ENCODE measurements at regions not wholly inside any gene's neighbourhood (a gene's known extent, or its start where the extent isn't known, plus 50 kb on each side); places are given as distances from the start of the nearest gene placed in this dataset.
"Not testable (repeated sequence)": the region's sequence is repeated elsewhere in the genome, so short reads cannot be mapped to it uniquely, and the experiment has no call there.

GRCh38 chr1:232334811-232335210, 295.1 kb downstream of the SIPA1L2 start:
- Mint-ChIP-seq H3K4me3 (peak overlapping the region in 9 of 10 donors; percentile 2 to 74 (median 61)), H3K4me1 (peaks cover 10 to 30% (median 25%) of the 10 kb centered on the region in 7 donors), H3K9me3 (peaks cover 0 to 11% (median 3%) of the 10 kb centered on the region in 11 donors), H3K36me3 (peaks cover 0 to 4% (median 0%) of the 10 kb centered on the region in 5 donors), H3K27me3 (peaks cover 10 to 42% (median 23%) of the 10 kb centered on the region in 5 donors), H3K27ac (peak overlapping the region in 5 of 9 donors; percentile 63 to 90 (median 80))
- Histone ChIP-seq H3K27me3 (ENCODE audit: control insufficient read depth in 2 of 2, insufficient read depth in 2 of 2, low read length in 2 of 2) (no peaks in the 10 kb centered on the region), H3K9me3 (ENCODE audit: control insufficient read depth in 2 of 3, low read length in 3 of 3) (no peaks in the 10 kb centered on the region), H3K4me1 (ENCODE audit: control insufficient read depth in 2 of 2, insufficient read depth in 2 of 2, low read length in 2 of 2) (peaks cover 6 to 23% of the 10 kb centered on the region in 2 donors), H3K36me3 (ENCODE audit: control insufficient read depth in 2 of 3, insufficient read depth in 3 of 3, low read length in 3 of 3) (no peaks in the 10 kb centered on the region), H3K27ac (ENCODE audit: low read depth, low read length) (no peak overlapping the region), H3K4me3 (ENCODE audit: low read length) (no peak overlapping the region)
- intact Hi-C loops (cut with micrococcal nuclease) = no loop called here
- DNase-seq (peak in 1 of 9 donors; percentile 7), ATAC-seq (no peak)
- ChIA-PET POLR2A (interaction anchor here (0.6 kb wide), 1 partner anchor 315 kb away, joined by 5 read pairs; no protein-coding TSS in a partner anchor), CTCF (interaction anchor here (0.7 kb wide), 1 partner anchor 779 kb away, joined by 3 read pairs; no protein-coding TSS in a partner anchor)

DNA sequence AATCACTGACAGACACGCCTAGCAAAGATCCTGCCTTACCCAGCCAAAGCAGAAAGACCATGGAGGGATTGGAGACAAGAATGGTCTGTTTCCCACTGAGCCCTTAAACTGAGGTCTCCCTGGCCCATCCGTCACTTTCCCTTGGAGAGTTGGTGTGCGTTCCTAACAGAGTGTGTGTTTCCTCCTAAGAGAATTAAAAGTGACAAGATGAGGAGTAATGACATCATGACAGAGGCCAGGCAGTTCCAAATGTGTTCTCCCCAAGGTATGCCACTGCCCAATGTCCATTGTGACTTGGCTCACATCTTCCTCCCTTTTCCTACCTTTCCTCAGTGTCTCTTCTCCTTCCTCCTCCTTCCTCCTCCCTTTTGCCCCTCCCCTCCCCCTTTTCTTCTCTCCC, 295.7 kb downstream of the SIPA1L2 start:
- Histone ChIP-seq H3K36me3 (ENCODE audit: control insufficient read depth in 2 of 3, insufficient read depth in 3 of 3, low read length in 3 of 3) (no peaks in the 10 kb centered on the region), H3K9me3 (ENCODE audit: control insufficient read depth in 2 of 3, low read length in 3 of 3) (no peaks in the 10 kb centered on the region), H3K4me1 (ENCODE audit: control insufficient read depth in 2 of 2, insufficient read depth in 2 of 2, low read length in 2 of 2) (peaks cover 6 to 23% of the 10 kb centered on the region in 2 donors), H3K27ac (ENCODE audit: low read depth, low read length) (no peak overlapping the region), H3K27me3 (ENCODE audit: control insufficient read depth in 2 of 2, insufficient read depth in 2 of 2, low read length in 2 of 2) (no peaks in the 10 kb centered on the region), H3K4me3 (ENCODE audit: low read length) (no peak overlapping the region)
- ATAC-seq (no peak), DNase-seq (no peak)
- Mint-ChIP-seq H3K9me3 (peaks cover 0 to 11% (median 3%) of the 10 kb centered on the region in 11 donors), H3K27me3 (peaks cover 9 to 42% (median 27%) of the 10 kb centered on the region in 5 donors), H3K4me1 (peaks cover 10 to 30% (median 25%) of the 10 kb centered on the region in 7 donors), H3K4me3 (peak overlapping the region in 2 of 10 donors; percentile 46 to 62), H3K27ac (peak overlapping the region in 1 of 9 donors; percentile 26), H3K36me3 (peaks cover 0 to 4% (median 0%) of the 10 kb centered on the region in 5 donors)
- intact Hi-C loops (cut with micrococcal nuclease) = no loop called here
- CTCF ChIA-PET = no interaction called here
- POLR2A ChIA-PET = no interaction called here

DNA sequence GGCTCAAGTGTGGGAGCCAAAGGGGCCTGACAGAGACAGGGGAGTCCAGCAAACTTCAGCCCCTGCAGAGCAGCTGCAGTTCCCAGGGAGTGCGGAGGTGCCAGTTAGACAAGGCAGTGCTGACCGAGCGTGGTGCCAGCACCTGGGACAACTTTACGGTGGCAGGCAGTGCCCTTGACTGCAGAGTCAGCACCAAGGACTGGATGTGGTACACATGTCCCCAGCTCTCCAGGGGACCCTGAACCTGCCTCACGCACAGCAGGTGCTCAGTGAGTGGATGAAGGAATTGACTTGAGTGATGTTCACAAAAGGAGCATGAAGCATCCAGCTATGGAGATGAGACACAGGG, 296.5 kb downstream of the SIPA1L2 start:
- Histone ChIP-seq H3K36me3 (ENCODE audit: control insufficient read depth in 2 of 3, insufficient read depth in 3 of 3, low read length in 3 of 3) (no peaks in the 10 kb centered on the region), H3K27me3 (ENCODE audit: control insufficient read depth in 2 of 2, insufficient read depth in 2 of 2, low read length in 2 of 2) (no peaks in the 10 kb centered on the region), H3K4me3 (ENCODE audit: low read length) (no peak overlapping the region), H3K4me1 (ENCODE audit: control insufficient read depth in 2 of 2, insufficient read depth in 2 of 2, low read length in 2 of 2) (peaks cover 6 to 23% of the 10 kb centered on the region in 2 donors), H3K9me3 (ENCODE audit: control insufficient read depth in 2 of 3, low read length in 3 of 3) (no peaks in the 10 kb centered on the region), H3K27ac (ENCODE audit: low read depth, low read length) (no peak overlapping the region)
- Mint-ChIP-seq H3K27ac (no peak overlapping the region), H3K27me3 (peaks cover 7 to 40% (median 24%) of the 10 kb centered on the region in 5 donors), H3K4me1 (peaks cover 10 to 30% (median 25%) of the 10 kb centered on the region in 7 donors), H3K9me3 (peaks cover 0 to 11% (median 3%) of the 10 kb centered on the region in 11 donors), H3K36me3 (peaks cover 0 to 4% (median 0%) of the 10 kb centered on the region in 5 donors), H3K4me3 (no peak overlapping the region)
- ChIA-PET CTCF (interaction anchor here (0.6 kb wide), 1 partner anchor 566 kb away, joined by 5 read pairs; no protein-coding TSS in a partner anchor), POLR2A (no interaction called here)
- intact Hi-C loops (cut with micrococcal nuclease) = no loop called here
- no peak for DNase-seq
- ATAC-seq = no peak

GRCh38 chr1:232332710-232333418, 297.1 kb downstream of the SIPA1L2 start:
- H3K4me1 Mint-ChIP-seq = peaks cover 10 to 30% (median 25%) of the 10 kb centered on the region in 7 donors

GRCh38 chr1:232329103-232329813, 300.7 kb downstream of the SIPA1L2 start:
- Mint-ChIP-seq H3K9me3 (peaks cover 0 to 9% (median 0%) of the 10 kb centered on the region in 11 donors), H3K4me1 (peaks cover 0 to 8% (median 7%) of the 10 kb centered on the region in 7 donors), H3K27ac (no peak overlapping the region), H3K4me3 (no peak overlapping the region), H3K36me3 (peaks cover 0 to 4% (median 0%) of the 10 kb centered on the region in 5 donors), H3K27me3 (peaks cover 0 to 13% (median 10%) of the 10 kb centered on the region in 5 donors)
- ATAC-seq (no peak), DNase-seq (no peak)
- Histone ChIP-seq H3K9me3 (ENCODE audit: control insufficient read depth in 2 of 3, low read length in 3 of 3) (no peaks in the 10 kb centered on the region), H3K27ac (ENCODE audit: low read depth, low read length) (no peak overlapping the region), H3K27me3 (ENCODE audit: control insufficient read depth in 2 of 2, insufficient read depth in 2 of 2, low read length in 2 of 2) (no peaks in the 10 kb centered on the region), H3K4me3 (ENCODE audit: low read length) (no peak overlapping the region), H3K36me3 (ENCODE audit: control insufficient read depth in 2 of 3, insufficient read depth in 3 of 3, low read length in 3 of 3) (no peaks in the 10 kb centered on the region), H3K4me1 (ENCODE audit: control insufficient read depth in 2 of 2, insufficient read depth in 2 of 2, low read length in 2 of 2) (peaks cover 0 to 4% of the 10 kb centered on the region in 2 donors)
- ChIA-PET CTCF (no interaction called here), POLR2A (no interaction called here)
- intact Hi-C loops (cut with micrococcal nuclease) = loop anchor here in 1 of 2 donors (10.0 kb wide), 1 partner anchor 464 kb away; no protein-coding TSS in a partner anchor

More at GRCh38 chr1:232332710-232333418, 297.1 kb downstream of the SIPA1L2 start:
- H3K9me3 ChIP-seq (ENCODE audit: control insufficient read depth in 2 of 3, low read length in 3 of 3); H3K36me3 ChIP-seq (ENCODE audit: control insufficient read depth in 2 of 3, insufficient read depth in 3 of 3, low read length in 3 of 3); H3K4me3 Mint-ChIP-seq; H3K36me3 Mint-ChIP-seq; H3K4me3 ChIP-seq (ENCODE audit: low read length); ATAC-seq; POLR2A ChIA-PET; H3K27ac ChIP-seq (ENCODE audit: low read depth, low read length); H3K27ac Mint-ChIP-seq; intact Hi-C loops (cut with micrococcal nuclease); DNase-seq; H3K27me3 ChIP-seq (ENCODE audit: control insufficient read depth in 2 of 2, insufficient read depth in 2 of 2, low read length in 2 of 2): not testable (repeated sequence)
- CTCF ChIA-PET = interaction anchor here (0.6 kb wide), 1 partner anchor 566 kb away, joined by 5 read pairs; no protein-coding TSS in a partner anchor
- peaks cover 6 to 23% of the 10 kb centered on the region in 2 donors for H3K4me1 ChIP-seq (ENCODE audit: control insufficient read depth in 2 of 2, insufficient read depth in 2 of 2, low read length in 2 of 2)
- Mint-ChIP-seq H3K27me3 (peaks cover 7 to 35% (median 20%) of the 10 kb centered on the region in 5 donors), H3K9me3 (peaks cover 0 to 11% (median 3%) of the 10 kb centered on the region in 11 donors)

DNA sequence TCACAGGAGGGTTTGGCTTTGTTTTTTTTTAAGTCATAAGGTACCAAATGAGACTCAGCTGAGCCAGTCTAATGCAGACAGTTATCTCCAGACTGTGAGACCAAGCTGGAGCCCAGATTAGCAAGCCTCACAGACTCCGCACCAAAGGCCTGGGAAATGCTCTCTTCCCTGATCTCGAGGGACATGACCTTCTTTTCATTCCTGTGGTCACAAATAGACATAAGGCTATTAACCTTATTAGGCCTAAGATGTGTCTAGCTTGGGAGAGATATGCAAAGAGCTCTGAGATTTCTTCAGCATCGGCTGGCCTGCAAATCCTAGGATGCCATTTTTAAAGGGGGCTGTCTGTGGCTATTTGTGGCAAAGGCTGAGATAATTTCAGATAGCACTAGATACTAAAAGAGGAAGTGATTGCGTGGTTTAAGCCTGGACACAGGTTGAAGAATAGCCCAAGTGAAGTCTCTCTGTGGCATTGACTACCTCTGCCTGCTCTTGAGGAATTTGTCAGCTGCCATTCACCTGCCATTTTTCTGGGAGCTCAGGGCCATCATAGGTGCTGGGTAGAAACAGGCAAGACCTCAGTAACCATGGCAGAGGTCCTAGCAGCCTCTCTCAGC, 301.3 kb downstream of the SIPA1L2 start:
- H3K27ac Mint-ChIP-seq = no peak overlapping the region
- peaks cover 0 to 15% (median 7%) of the 10 kb centered on the region in 5 donors for H3K27me3 Mint-ChIP-seq
- no peak overlapping the region for H3K4me3 ChIP-seq (ENCODE audit: low read length)
- POLR2A ChIA-PET = no interaction called here
- intact Hi-C loops (cut with micrococcal nuclease) = loop anchor here in 1 of 2 donors (10.0 kb wide), 1 partner anchor 464 kb away; no protein-coding TSS in a partner anchor
- H3K9me3 ChIP-seq (ENCODE audit: control insufficient read depth in 2 of 3, low read length in 3 of 3) = no peaks in the 10 kb centered on the region
- DNase-seq (no peak), ATAC-seq (no peak)
- H3K27ac ChIP-seq (ENCODE audit: low read depth, low read length) = no peak overlapping the region
- H3K4me3 Mint-ChIP-seq = no peak overlapping the region
- peaks cover 0 to 5% (median under 1%) of the 10 kb centered on the region in 7 donors for H3K4me1 Mint-ChIP-seq
- H3K36me3 ChIP-seq (ENCODE audit: control insufficient read depth in 2 of 3, insufficient read depth in 3 of 3, low read length in 3 of 3) = no peaks in the 10 kb centered on the region
- H3K36me3 Mint-ChIP-seq = peaks cover 0 to 4% (median 0%) of the 10 kb centered on the region in 5 donors
- H3K27me3 ChIP-seq (ENCODE audit: control insufficient read depth in 2 of 2, insufficient read depth in 2 of 2, low read length in 2 of 2) = no peaks in the 10 kb centered on the region
- H3K4me1 ChIP-seq (ENCODE audit: control insufficient read depth in 2 of 2, insufficient read depth in 2 of 2, low read length in 2 of 2) = no peaks in the 10 kb centered on the region
- H3K9me3 Mint-ChIP-seq = peaks cover 0 to 9% (median 0%) of the 10 kb centered on the region in 11 donors
- CTCF ChIA-PET = no interaction called here

Measured in naive thymus-derived CD4-positive, alpha-beta T cell (primary cell).